Left kidney (tissue), 1 donor: ENCODE measurements at regions not wholly inside any gene's neighbourhood (a gene's known extent, or its start where the extent isn't known, plus 50 kb on each side); places are given as distances from the start of the nearest gene placed in this dataset.
"Not testable (repeated sequence)": the region's sequence is repeated elsewhere in the genome, so short reads cannot be mapped to it uniquely, and the experiment has no call there.

ENCODE experiments used
- DNase-seq: peaks from one replicate; pipeline ENCODE4 v3.0.0-alpha.2; 2013

GRCh38 chr16:15307184-15307583 is 70.9 kb downstream of the NPIPA5 start:
- not testable (repeated sequence) for DNase-seq

- not testable (repeated sequence) for DNase-seq
These were observed 72.2 kb downstream of the NPIPA5 start for GRCh38 chr16:15305889-15306288.

- not testable (repeated sequence) for DNase-seq
These were observed 74.3 kb downstream of the NPIPA5 start for GRCh38 chr16:15303667-15304324.

- not testable (repeated sequence) for DNase-seq
These were observed 81.0 kb downstream of the NPIPA5 start for GRCh38 chr16:15297104-15297503.

- not testable (repeated sequence) for DNase-seq
These were observed 103.3 kb downstream of the NPIPA5 start for GRCh38 chr16:15274796-15275195.

- not testable (repeated sequence) for DNase-seq
These were observed 104.1 kb downstream of the NPIPA5 start for GRCh38 chr16:15273964-15274363.

- DNase-seq, result not testable (repeated sequence)
These were observed 111.2 kb downstream of the NPIPA5 start for GRCh38 chr16:15266941-15267340.

- not testable (repeated sequence) for DNase-seq
These were observed 115.9 kb downstream of the NPIPA5 start for GRCh38 chr16:15262212-15262611.

GRCh38 chr16:15247971-15248370 is 130.1 kb downstream of the NPIPA5 start:
- DNase-seq, result not testable (repeated sequence)

GRCh38 chr16:15236674-15237323 is 141.3 kb downstream of the NPIPA5 start:
- not testable (repeated sequence) for DNase-seq

GRCh38 chr16:15235140-15235539 is 141.1 kb upstream of the RRN3 start:
- not testable (repeated sequence) for DNase-seq

GRCh38 chr16:15234702-15235101 is 140.6 kb upstream of the RRN3 start:
- not testable (repeated sequence) for DNase-seq

GRCh38 chr16:15230432-15230831 is 136.4 kb upstream of the RRN3 start:
- not testable (repeated sequence) for DNase-seq

- not testable (repeated sequence) for DNase-seq
These were observed 135.6 kb upstream of the RRN3 start for GRCh38 chr16:15229661-15230060.

GRCh38 chr16:15224651-15225050 is 130.6 kb upstream of the RRN3 start:
- DNase-seq, result not testable (repeated sequence)

GRCh38 chr16:15223398-15223797 is 129.3 kb upstream of the RRN3 start:
- DNase-seq, result not testable (repeated sequence)

- DNase-seq, result peak; percentile 0
These were observed 125.9 kb upstream of the RRN3 start for GRCh38 chr16:15219679-15220615.

- DNase-seq, result not testable (repeated sequence)
These were observed 124.9 kb upstream of the RRN3 start for GRCh38 chr16:15218856-15219500.

- not testable (repeated sequence) for DNase-seq
These were observed 113.3 kb upstream of the RRN3 start for GRCh38 chr16:15207202-15207981.

- DNase-seq, result not testable (repeated sequence)
These were observed 112.4 kb upstream of the RRN3 start for GRCh38 chr16:15206439-15206838.

GRCh38 chr16:15205939-15206338 is 111.9 kb upstream of the RRN3 start:
- DNase-seq, result not testable (repeated sequence)
